ENCODE measurements at regions not wholly inside any gene's neighbourhood (a gene's known extent, or its start where the extent isn't known, plus 50 kb on each side); places are given as distances from the start of the nearest gene placed in this dataset.

- TF ChIP-seq POLR2A (IDR thresholded peaks at IDR 0.05; ENCODE audit: control extremely low read depth in 1 of 2, low read depth in 2 of 2, low read length in 2 of 2) = no peak
- TF ChIP-seq SRF (IDR thresholded peaks at IDR 0.05; ENCODE audit: low read depth, low read length) = no peak
- TF ChIP-seq SIN3A (conservative IDR thresholded peaks at IDR 0.05 in 1 of 2, IDR thresholded peaks at IDR 0.05 in 1 of 2; ENCODE audit: low read depth in 1 of 2, low read length in 2 of 2) = no peak
- TF ChIP-seq CTCF (IDR thresholded peaks at IDR 0.05; ENCODE audit: control extremely low read depth in 1 of 3, insufficient read depth in 1 of 3, low read depth in 1 of 3, low read length in 3 of 3) = no peak
- TF ChIP-seq CEBPB (IDR thresholded peaks at IDR 0.05; ENCODE audit: low read depth, low read length) = no peak
- no peak for TF ChIP-seq SP2 (IDR thresholded peaks at IDR 0.05; ENCODE audit: low read length)
- TF ChIP-seq GABPA (IDR thresholded peaks at IDR 0.05; ENCODE audit: borderline replicate concordance, insufficient read depth, low read length) = no peak
- TF ChIP-seq BRCA1 (IDR thresholded peaks at IDR 0.05; ENCODE audit: low read depth, low read length) = no peak
- TF ChIP-seq TEAD4 (IDR thresholded peaks at IDR 0.05; ENCODE audit: low read depth, low read length) = no peak
Measured at GRCh38 chr5:8333485-8333884, 464.5 kb downstream of the MTRR start.

All from H1 (cell line).